Endothelial cell of umbilical vein (primary cell): ENCODE measurements at regions not wholly inside any gene's neighbourhood (a gene's known extent, or its start where the extent isn't known, plus 50 kb on each side); places are given as distances from the start of the nearest gene placed in this dataset.

Experiments
- BruUV-seq: library from RNA; stranded (reverse); fragments of 400-500 nt; replicated peaks from 2 replicates; lab custom pipeline; 2021; lab: Mats Ljungman, UMichigan
- CTCF ChIA-PET: fragments of 300-600, 350-600 bp; sonication (Branson Sonifier 250); formaldehyde crosslinking; loops from one replicate; lab custom pipeline; 2021; ENCODE audit warnings: antibody characterized with exemption, inconsistent platforms; lab: Charles Lee
- POLR2A ChIA-PET: fragments of 300-600, 350-600 bp; sonication (Branson Sonifier 250); formaldehyde crosslinking; loops from one replicate; lab custom pipeline; 2021; ENCODE audit warnings: antibody characterized with exemption, inconsistent platforms; lab: Charles Lee
- DNase-seq: peaks from one replicate; pipeline ENCODE4 v3.0.0-alpha.2; 2011; ENCODE audit warnings: low read depth, low spot score
- FAIRE-seq: peaks from 2 replicates; lab custom pipeline; 2011; peaks lifted over from hg19 to GRCh38; lab: Jason Lieb, UNC
- H2AFZ ChIP-seq: 2 replicates; pipeline ENCODE4 v1.6.0; 2012; ENCODE audit warnings: low read depth, low read length, control low read depth, inconsistent platforms
- H3K27ac ChIP-seq: 2 replicates; pipeline ENCODE4 v1.5.1; 2011; ENCODE audit warnings: low read depth, mild to moderate bottlenecking, control low read depth, low read length, moderate library complexity; ENCODE audit not compliant: insufficient read depth
- H3K27me3 ChIP-seq, 2 experiments: 2 replicates each; pipeline versions ENCODE4 v1.6.0 to v1.6.1; 2011; ENCODE audit warnings: low read length in 2 of 2, mixed read lengths in 1 of 2; ENCODE audit not compliant: control insufficient read depth in 2 of 2, insufficient read depth in 2 of 2
- H3K36me3 ChIP-seq, 2 experiments: 2 replicates in 1 of 2; 3 replicates in 1 of 2; pipeline ENCODE4 v1.5.1; 2011; ENCODE audit warnings: low read length in 2 of 2, mild to moderate bottlenecking in 1 of 2, moderate library complexity in 1 of 2; ENCODE audit not compliant: control insufficient read depth in 2 of 2, insufficient read depth in 2 of 2; ENCODE audit errors: extremely low read depth in 1 of 2
- H3K4me1 ChIP-seq: 3 replicates; pipeline ENCODE4 v1.5.1; 2011; ENCODE audit warnings: mild to moderate bottlenecking, low read length; ENCODE audit not compliant: control insufficient read depth, insufficient read depth; ENCODE audit errors: extremely low read depth
- H3K4me2 ChIP-seq: 2 replicates; pipeline ENCODE4 v1.6.1; 2011; ENCODE audit warnings: low read length, control low read depth, mixed read lengths; ENCODE audit not compliant: insufficient read depth
- H3K4me3 ChIP-seq, 3 experiments: fragments of 200-600 bp in 1 of 3; sonication (generic), shearing (Covaris generic) in 1 of 3; replicated peaks in 1 of 3; 2 replicates each; pipeline ENCODE4 v1.5.1; 2011 to 2016; ENCODE audit warnings: control low read depth in 3 of 3, low read length in 3 of 3, mild to moderate bottlenecking in 2 of 3, inconsistent platforms in 1 of 3, low read depth in 1 of 3, moderate library complexity in 1 of 3; ENCODE audit not compliant: insufficient read depth in 1 of 3
- H3K79me2 ChIP-seq: 2 replicates; pipeline ENCODE4 v1.6.0; 2012; ENCODE audit warnings: low read length, inconsistent platforms; ENCODE audit not compliant: control insufficient read depth, insufficient read depth
- H3K9ac ChIP-seq: replicated peaks from 2 replicates; pipeline ENCODE3; 2011; ENCODE audit warnings: low read length, control low read depth; ENCODE audit not compliant: insufficient read depth; ENCODE audit errors: extremely low read depth
- H3K9me1 ChIP-seq: replicated peaks from 3 replicates; pipeline ENCODE4 v1.6.0; 2011; ENCODE audit warnings: mild to moderate bottlenecking, low read length; ENCODE audit not compliant: control insufficient read depth, insufficient read depth; ENCODE audit errors: extremely low read depth
- H3K9me3 ChIP-seq: replicated peaks from 2 replicates; pipeline ENCODE4 v1.5.1; 2012; ENCODE audit warnings: low read length, inconsistent platforms; ENCODE audit not compliant: control insufficient read depth, insufficient read depth
- H4K20me1 ChIP-seq: replicated peaks from 2 replicates; pipeline ENCODE3; 2011; ENCODE audit warnings: mild to moderate bottlenecking, low read length; ENCODE audit not compliant: control insufficient read depth, insufficient read depth; ENCODE audit errors: extremely low read depth
- CTCF ChIP-seq, 2 donors: IDR thresholded peaks; 1 replicate in 1 of 2; 2 replicates in 1 of 2; pipeline ENCODE4 v1.5.1; 2011; ENCODE audit warnings: low read length in 2 of 2, mild to moderate bottlenecking in 2 of 2, moderate library complexity in 2 of 2, control low read depth in 1 of 2, inconsistent platforms in 1 of 2, low read depth in 1 of 2; ENCODE audit not compliant: insufficient read depth in 1 of 2; ENCODE audit errors: extremely low read depth in 1 of 2
- EZH2 ChIP-seq: IDR thresholded peaks from 2 replicates; pipeline ENCODE4 v1.6.1; 2012; ENCODE audit warnings: borderline replicate concordance, low read depth, mild to moderate bottlenecking, moderate library complexity, low read length, inconsistent platforms; ENCODE audit not compliant: severe bottlenecking
- FOS ChIP-seq: IDR thresholded peaks from 2 replicates; pipeline ENCODE4 v1.6.1; 2011; ENCODE audit warnings: mild to moderate bottlenecking, low read length, moderate library complexity, borderline replicate concordance; ENCODE audit not compliant: insufficient read depth
- GATA2 ChIP-seq: IDR thresholded peaks from 2 replicates; pipeline ENCODE4 v1.7.0; 2011; ENCODE audit warnings: low read depth, mild to moderate bottlenecking, moderate library complexity, mixed read lengths, low read length; ENCODE audit not compliant: insufficient read length, insufficient read depth
- JUN ChIP-seq: IDR thresholded peaks from 2 replicates; pipeline ENCODE4 v1.6.1; 2011; ENCODE audit warnings: borderline replicate concordance, low read depth; ENCODE audit not compliant: insufficient read length, insufficient read depth
- MAX ChIP-seq: IDR thresholded peaks from 2 replicates; pipeline ENCODE4 v1.6.1; 2011; ENCODE audit not compliant: insufficient read depth, insufficient read length
- MYC ChIP-seq: IDR thresholded peaks from one replicate; pipeline ENCODE4 v1.6.1; 2011; ENCODE audit warnings: mild to moderate bottlenecking, low read depth, low read length
- POLR2A ChIP-seq: IDR thresholded peaks from 2 replicates; pipeline ENCODE4 v1.6.1; 2012; ENCODE audit warnings: low read depth, mild to moderate bottlenecking, control low read depth, low read length
- POLR2AphosphoS5 ChIP-seq: IDR thresholded peaks from 2 replicates; pipeline ENCODE4 v1.6.1; 2012; ENCODE audit warnings: low read depth, mild to moderate bottlenecking, control low read depth, low read length, moderate library complexity; ENCODE audit not compliant: insufficient read depth
- dilution Hi-C: fragments of 300-500 bp; cut with MboI; formaldehyde crosslinking; loops from one replicate; pipeline ENCODE4 v1.15.0; 2019; ENCODE audit warnings: low sequenced_read_pairs; ENCODE audit not compliant: extremely low pct_ligation_motif_present
- intact Hi-C: fragments of 100-400 bp; cut with micrococcal nuclease; formaldehyde crosslinking; loops from one replicate; pipeline ENCODE4 v1.10.0; 2022

GRCh38 chr13:26820871-26821270 is 60.3 kb upstream of the GPR12 start:
- no peaks in the 10 kb centered on the region for H3K36me3 ChIP-seq
- intact Hi-C loops = no loop called here
- no peaks in the 10 kb centered on the region for H3K9me3 ChIP-seq
- DNase-seq (no peak), FAIRE-seq (no peak)
- no peak overlapping the region for H3K27ac ChIP-seq
- no peaks in the 10 kb centered on the region for H3K79me2 ChIP-seq
- H3K27me3 ChIP-seq = no peaks in the 10 kb centered on the region
- BruUV-seq = no TSS peak
- dilution Hi-C loops = no loop called here
- H3K4me3 ChIP-seq = no peak overlapping the region
- no peak overlapping the region for H3K4me2 ChIP-seq
- no peaks in the 10 kb centered on the region for H4K20me1 ChIP-seq
- POLR2A ChIA-PET = no interaction called here
- no peaks in the 10 kb centered on the region for H3K9me1 ChIP-seq
- CTCF ChIA-PET = interaction anchor here (0.9 kb wide), 1 partner anchor 26 kb away, joined by 3 read pairs; no protein-coding TSS in a partner anchor
- H3K4me1 ChIP-seq = no peaks in the 10 kb centered on the region
- no peak overlapping the region for H2AFZ ChIP-seq
- TF ChIP-seq MAX (no peak), EZH2 (no peak), POLR2A (no peak), JUN (no peak), FOS (no peak), GATA2 (no peak), MYC (no peak), POLR2AphosphoS5 (no peak), CTCF (IDR thresholded peaks at IDR 0.05; ENCODE audit: extremely low read depth in 1 of 2, insufficient read depth in 1 of 2, low read depth in 1 of 2, low read length in 2 of 2) (no peak)
- H3K9ac ChIP-seq = no peak overlapping the region
